SHP77 treated with DMSO at 0.1 percent for 48 hours (cell line): ENCODE measurements at regions not wholly inside any gene's neighbourhood (a gene's known extent, or its start where the extent isn't known, plus 50 kb on each side); places are given as distances from the start of the nearest gene placed in this dataset.

Source experiments
- DNase-seq: peaks from one replicate; lab custom pipeline; 2025; lab: John Stamatoyannopoulos, UW

DNA sequence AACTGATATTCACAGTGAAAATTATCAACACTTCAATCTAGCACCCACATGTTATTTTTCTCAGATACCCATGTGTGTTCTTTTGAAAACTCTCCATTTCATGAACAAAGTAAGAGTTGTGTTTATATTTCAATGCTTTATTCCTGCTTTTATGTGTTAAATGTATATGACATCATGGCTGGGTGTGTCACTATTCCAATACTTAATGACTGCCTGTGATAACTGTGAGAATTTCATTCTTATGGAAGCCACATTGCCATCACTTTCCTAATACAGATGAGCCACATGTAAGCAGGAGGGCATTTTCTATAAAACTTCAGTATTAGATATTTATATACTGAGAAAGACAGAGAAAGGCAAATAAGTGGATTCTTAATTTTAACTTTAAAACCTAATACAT, 100.4 kb upstream of the FIGN start:
- DNase-seq: no peak

- DNase-seq: no peak
Measured at GRCh38 chr2:163834841-163835240, 99.0 kb upstream of the FIGN start.

DNA sequence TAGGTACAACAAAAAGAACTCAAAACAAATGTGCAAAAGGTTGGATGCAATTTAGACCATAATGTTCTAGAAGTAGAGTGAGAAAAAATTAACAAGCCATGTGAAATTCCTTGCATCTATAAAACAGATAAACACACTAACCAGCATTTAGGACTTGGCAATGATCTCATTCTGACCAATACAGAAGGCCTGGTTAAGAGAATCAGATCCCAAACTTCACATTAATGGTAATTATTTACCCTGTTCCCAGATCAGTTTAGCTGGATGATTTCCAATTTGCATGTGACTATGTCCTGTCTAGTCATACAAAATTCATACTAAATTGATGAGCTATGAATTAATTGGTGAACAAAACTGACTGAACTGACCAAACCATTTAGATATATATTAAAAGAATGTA, 98.4 kb upstream of the FIGN start:
- no peak for DNase-seq

GRCh38 chr2:163828771-163829170, 93.0 kb upstream of the FIGN start:
- DNase-seq: no peak

GRCh38 chr2:163822033-163822432, 86.2 kb upstream of the FIGN start:
- DNase-seq: no peak

GRCh38 chr2:163812926-163813520, 77.2 kb upstream of the FIGN start:
- no peak for DNase-seq

DNA sequence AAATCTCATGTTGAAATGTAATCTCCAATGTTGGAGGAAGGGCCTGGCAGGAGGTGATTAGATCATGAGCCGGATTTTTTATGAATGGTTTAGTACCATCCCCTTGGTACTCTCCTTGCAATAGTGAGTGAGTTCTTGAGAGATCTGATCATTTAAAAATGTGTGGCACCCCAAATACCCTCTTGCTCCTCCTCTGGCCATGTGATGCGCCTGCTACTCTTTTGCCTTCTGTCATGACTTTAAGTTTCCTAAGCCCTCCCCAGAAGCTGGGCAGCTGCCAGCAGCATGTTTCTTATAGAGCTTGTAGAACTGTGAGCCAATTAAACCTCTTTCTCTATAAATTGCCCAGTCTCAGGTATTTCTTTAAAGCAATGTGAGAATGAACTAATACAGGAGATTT, 72.6 kb upstream of the FIGN start:
- no peak for DNase-seq

DNA sequence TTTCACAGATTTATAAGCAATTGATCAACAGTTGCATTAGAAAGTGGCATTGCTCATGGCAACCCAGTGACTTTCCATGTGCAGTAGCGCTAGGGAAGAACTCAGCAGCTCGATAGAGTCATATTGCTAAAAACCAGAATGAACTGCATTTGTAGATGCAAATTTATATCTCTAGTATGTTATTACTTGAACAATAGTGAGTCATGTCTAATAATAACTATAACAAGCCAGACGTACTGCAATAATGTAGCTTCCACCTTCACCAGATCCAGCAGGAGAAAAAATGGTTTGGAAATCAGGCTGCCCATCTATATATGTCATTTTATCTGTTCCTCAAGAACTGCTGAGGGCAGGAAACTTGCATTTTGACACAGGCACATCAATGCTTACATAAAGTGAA, 66.5 kb upstream of the FIGN start:
- DNase-seq: no peak

DNA sequence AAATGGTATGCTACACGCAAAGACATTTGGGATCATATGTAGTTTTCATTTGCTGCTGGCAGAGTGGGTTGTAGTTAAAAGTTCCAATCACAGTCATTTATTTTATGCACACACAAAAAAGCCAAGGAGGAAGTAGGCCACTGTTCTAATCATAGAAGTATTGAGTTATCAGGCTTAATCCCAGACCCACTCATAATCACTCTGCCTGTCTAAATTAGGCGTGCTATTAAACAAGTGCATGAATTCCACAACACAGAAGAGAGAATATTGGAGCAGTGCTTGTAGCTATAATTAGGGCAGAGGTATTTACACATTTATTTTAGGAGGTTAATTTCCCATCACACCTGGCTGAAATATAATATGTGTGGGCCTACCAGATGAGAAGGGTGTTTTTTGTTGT, 65.7 kb upstream of the FIGN start:
- no peak for DNase-seq

DNA sequence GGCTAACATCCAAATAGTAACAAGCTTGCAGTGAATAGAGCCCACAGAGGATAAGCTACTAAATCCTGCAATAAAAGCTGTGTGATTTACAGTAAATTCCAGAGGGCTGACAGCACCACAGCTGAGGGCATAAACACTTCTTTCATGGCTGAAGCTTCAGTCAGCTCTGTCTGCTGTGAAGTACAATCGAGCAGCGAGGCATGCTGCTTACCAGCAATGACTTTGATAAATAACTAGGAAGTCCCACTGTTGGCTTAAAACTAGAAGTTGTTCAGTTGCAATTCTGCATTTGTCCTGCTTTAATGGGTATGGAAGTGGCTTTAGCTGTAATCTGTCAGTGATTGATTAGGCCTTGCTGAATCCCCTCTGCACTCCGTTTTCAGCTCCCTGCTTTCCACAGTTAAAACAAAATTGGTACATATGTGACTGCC, 65.2 kb upstream of the FIGN start:
- DNase-seq: peak; percentile 14

DNA sequence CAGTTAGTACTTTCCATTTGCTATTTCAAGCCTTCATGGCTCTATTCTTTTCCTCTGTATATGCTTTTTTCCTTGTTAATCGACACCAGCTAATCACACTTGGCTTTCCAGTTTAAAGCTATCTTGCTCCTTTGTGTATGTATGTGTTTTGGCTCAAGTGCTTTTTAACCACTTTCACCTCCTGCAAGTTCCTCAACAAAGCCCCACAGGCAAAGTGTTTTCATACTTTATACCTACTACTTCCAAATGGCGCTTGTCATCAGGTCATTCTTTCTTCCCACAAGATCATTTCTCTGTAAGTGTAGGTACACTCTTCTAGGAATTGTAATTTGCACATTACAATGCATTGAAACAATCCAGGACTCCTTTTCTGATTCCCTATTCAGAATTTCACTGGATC, 64.0 kb upstream of the FIGN start:
- no peak for DNase-seq

DNA sequence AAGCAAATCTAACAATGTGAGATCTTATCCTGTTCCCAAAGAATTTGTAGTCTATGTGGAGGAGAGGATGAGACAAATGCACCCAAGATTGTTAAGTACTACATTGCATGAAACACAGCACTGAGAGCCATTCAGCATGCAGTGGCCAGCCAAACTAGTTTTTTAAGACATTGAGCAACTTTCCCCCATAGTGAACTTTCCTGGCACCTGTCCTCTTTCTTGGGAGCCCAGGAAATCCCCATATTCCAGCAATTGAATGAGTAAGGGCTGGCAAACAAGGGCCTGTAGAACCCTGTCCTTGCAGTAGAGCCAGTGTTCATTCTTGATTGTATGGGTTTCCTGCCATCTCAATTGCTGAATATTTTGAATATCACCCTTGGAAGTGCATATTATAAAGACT, 58.8 kb upstream of the FIGN start:
- no peak for DNase-seq
